Fibroblast of pulmonary artery (primary cell): ENCODE measurements at regions not wholly inside any gene's neighbourhood (a gene's known extent, or its start where the extent isn't known, plus 50 kb on each side); places are given as distances from the start of the nearest gene placed in this dataset.
"Not testable (repeated sequence)": the region's sequence is repeated elsewhere in the genome, so short reads cannot be mapped to it uniquely, and the experiment has no call there.

Source experiments
- DNase-seq: peaks from one replicate; pipeline ENCODE4 v3.0.0-alpha.2; 2010; ENCODE audit warnings: low read depth
- H3K4me3 ChIP-seq: replicated peaks from 2 replicates; pipeline ENCODE4 v1.5.1; 2011; ENCODE audit warnings: low read depth, mild to moderate bottlenecking, control low read depth, low read length, moderate library complexity
- CTCF ChIP-seq: IDR thresholded peaks from 2 replicates; pipeline ENCODE4 v1.5.1; 2011; ENCODE audit warnings: mild to moderate bottlenecking, control low read depth, low read length, inconsistent platforms; ENCODE audit errors: missing control alignments

- no peak for TF ChIP-seq CTCF
- no peak overlapping the region for H3K4me3 ChIP-seq
- peak; percentile 60 for DNase-seq
Measured at GRCh38 chr5:39661026-39661779, 236.4 kb upstream of the DAB2 start.

- no peak overlapping the region for H3K4me3 ChIP-seq
- no peak for TF ChIP-seq CTCF
- no peak for DNase-seq
Measured at GRCh38 chr5:39660020-39660419, 235.2 kb upstream of the DAB2 start.

- no peak for TF ChIP-seq CTCF
- DNase-seq: no peak
- H3K4me3 ChIP-seq: no peak overlapping the region
Measured at GRCh38 chr5:39658866-39659265, 234.1 kb upstream of the DAB2 start.

GRCh38 chr5:39657943-39658342 is 233.2 kb upstream of the DAB2 start:
- H3K4me3 ChIP-seq: no peak overlapping the region
- no peak for TF ChIP-seq CTCF
- no peak for DNase-seq

GRCh38 chr5:39656600-39656999 is 231.8 kb upstream of the DAB2 start:
- no peak overlapping the region for H3K4me3 ChIP-seq
- DNase-seq: no peak
- no peak for TF ChIP-seq CTCF

- H3K4me3 ChIP-seq: no peak overlapping the region
- DNase-seq: no peak
- TF ChIP-seq CTCF: no peak
Measured at GRCh38 chr5:39654715-39655114, 229.9 kb upstream of the DAB2 start.

GRCh38 chr5:39652481-39652880 is 227.7 kb upstream of the DAB2 start:
- not testable (repeated sequence) for DNase-seq, H3K4me3 ChIP-seq
